ENCODE measurements at regions not wholly inside any gene's neighbourhood (a gene's known extent, or its start where the extent isn't known, plus 50 kb on each side); places are given as distances from the start of the nearest gene placed in this dataset.

DNA sequence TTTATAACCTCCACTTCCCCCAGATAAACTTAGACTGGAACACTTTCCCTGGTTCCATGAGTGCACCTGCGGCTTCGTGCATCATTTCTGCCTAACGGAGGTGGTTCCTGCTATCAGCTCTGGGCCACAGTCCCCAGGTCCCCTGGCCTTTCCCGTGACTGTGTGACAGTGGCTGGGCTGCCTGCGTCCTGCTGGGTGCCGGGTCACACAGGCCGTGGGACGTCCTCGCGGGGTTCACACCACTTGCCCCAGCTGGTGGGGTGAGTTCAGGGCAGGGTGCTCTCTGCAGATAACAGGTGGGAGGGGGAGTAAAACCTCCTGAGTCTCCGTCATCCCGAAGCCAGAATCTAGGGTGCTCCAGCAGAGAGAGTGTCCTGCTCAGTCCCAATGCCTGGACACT lies 58.7 kb upstream of the CFAP46 start:
- ChIA-PET POLR2A (no interaction called here), CTCF (no interaction called here)
- DNase-seq (ENCODE audit: extremely low spot score), result no peak
- TF ChIP-seq, protein P1, sequence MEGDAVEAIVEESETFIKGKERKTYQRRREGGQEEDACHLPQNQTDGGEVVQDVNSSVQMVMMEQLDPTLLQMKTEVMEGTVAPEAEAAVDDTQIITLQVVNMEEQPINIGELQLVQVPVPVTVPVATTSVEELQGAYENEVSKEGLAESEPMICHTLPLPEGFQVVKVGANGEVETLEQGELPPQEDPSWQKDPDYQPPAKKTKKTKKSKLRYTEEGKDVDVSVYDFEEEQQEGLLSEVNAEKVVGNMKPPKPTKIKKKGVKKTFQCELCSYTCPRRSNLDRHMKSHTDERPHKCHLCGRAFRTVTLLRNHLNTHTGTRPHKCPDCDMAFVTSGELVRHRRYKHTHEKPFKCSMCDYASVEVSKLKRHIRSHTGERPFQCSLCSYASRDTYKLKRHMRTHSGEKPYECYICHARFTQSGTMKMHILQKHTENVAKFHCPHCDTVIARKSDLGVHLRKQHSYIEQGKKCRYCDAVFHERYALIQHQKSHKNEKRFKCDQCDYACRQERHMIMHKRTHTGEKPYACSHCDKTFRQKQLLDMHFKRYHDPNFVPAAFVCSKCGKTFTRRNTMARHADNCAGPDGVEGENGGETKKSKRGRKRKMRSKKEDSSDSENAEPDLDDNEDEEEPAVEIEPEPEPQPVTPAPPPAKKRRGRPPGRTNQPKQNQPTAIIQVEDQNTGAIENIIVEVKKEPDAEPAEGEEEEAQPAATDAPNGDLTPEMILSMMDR (IDR thresholded peaks at IDR 0.05; ENCODE audit: control extremely low read depth, extremely low read depth, low read depth, missing control alignments), result no peak

DNA sequence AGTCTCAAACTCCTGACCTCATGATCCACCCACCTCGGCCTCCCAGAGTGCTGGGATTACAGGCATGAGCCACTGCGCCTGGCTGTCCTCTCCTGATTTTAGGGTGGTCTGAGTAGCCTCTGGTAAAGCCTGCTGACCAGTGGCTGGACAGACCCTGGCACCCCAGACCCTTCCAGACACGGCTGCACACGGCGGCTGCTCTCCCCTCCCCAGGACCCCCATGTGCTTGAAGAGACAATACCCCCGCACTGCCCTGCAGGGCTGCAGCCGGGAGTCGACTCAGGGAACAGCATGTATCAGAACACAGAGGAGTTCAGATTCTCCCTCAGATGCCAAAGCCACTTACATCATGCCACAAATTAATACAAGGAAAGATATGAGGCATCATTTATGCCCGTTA lies 58.3 kb upstream of the CFAP46 start:
- DNase-seq (ENCODE audit: extremely low spot score), result no peak
- TF ChIP-seq, protein P1 (IDR thresholded peaks at IDR 0.05; ENCODE audit: control extremely low read depth, extremely low read depth, low read depth, missing control alignments), result no peak

DNA sequence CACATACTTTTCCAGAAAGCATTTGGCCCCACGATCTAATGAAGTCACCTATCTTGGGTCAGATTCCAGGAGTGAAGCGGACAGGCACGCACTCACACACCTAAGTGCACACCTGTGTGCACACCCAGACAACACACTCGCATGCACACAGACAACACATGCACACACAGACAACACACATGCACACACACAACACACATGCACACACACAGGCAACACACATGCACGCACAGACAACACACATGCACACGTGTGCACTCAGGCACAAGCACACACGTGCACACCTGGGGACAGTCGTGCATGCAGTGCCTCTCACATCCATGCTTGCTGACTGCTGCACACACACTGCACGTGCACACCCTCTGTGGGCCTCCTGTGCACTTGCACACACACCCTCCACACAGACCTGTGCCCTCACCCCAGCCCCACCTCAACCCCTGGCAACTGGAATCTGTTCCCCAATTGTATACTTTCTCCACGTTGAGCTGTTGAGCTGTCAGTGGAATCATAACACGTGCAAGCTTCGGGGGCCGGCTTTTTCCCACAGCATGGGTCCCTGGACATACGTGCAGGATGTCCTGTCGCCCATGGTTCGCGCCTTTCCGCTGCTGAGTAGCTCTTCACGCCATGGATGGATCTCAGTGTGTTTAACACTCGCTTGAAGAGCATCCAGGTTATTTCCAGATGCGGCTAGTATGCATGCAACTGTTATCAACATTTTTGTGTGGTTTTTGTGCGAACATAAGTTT lies 55.3 kb upstream of the CFAP46 start:
- TF ChIP-seq, protein P1 (IDR thresholded peaks at IDR 0.05; ENCODE audit: control extremely low read depth, extremely low read depth, low read depth, missing control alignments), result no peak
- ChIA-PET CTCF (interaction anchor here (1.1 kb wide), 1 partner anchor 11 kb away, joined by 3 read pairs; no protein-coding TSS in a partner anchor), POLR2A (no interaction called here)
- DNase-seq (ENCODE audit: extremely low spot score), result no peak

More for the DNA sequence above, 58.3 kb upstream of the CFAP46 start:
- ChIA-PET CTCF (no interaction called here), POLR2A (no interaction called here)

DNA sequence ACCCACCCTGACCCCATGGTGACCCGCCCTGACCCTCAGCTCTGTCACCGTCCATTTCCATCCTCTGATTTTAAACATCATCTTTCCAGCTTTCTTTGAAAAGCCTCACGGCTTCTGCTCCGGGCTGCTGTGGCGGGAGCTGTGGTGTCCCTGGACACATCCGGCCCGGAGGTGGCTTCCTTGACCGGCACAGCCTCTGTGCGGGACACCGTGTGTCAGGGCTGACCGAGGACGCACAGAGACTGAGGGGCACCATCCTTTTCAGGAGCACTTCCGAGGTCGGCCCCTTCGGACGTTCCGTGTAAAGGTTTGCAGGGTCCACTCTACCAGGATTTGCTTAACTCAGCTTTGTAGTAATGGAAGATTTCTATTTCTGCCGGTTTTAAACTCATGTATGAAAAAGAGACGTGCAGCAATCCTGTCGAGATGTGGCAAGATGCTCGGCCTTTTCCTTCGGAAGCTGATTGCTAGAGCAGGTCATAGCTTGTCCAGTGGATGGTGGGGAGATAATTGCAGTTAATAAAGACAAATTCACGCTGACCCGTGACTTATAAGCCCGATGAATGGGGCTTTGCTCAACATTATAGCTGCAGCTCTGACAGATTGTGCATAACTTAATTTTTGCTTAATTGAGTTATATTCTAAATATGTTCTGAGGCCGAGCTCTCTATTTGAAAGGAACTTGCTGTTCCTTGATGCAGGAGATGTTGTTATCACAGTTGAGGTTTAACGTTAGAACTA lies 54.4 kb upstream of the CFAP46 start:
- DNase-seq (ENCODE audit: extremely low spot score), result no peak
- TF ChIP-seq, protein P1 (IDR thresholded peaks at IDR 0.05; ENCODE audit: control extremely low read depth, extremely low read depth, low read depth, missing control alignments), result no peak
- ChIA-PET CTCF (interaction anchor here (1.1 kb wide), 1 partner anchor 10 kb away, joined by 3 read pairs; no protein-coding TSS in a partner anchor), POLR2A (no interaction called here)

DNA sequence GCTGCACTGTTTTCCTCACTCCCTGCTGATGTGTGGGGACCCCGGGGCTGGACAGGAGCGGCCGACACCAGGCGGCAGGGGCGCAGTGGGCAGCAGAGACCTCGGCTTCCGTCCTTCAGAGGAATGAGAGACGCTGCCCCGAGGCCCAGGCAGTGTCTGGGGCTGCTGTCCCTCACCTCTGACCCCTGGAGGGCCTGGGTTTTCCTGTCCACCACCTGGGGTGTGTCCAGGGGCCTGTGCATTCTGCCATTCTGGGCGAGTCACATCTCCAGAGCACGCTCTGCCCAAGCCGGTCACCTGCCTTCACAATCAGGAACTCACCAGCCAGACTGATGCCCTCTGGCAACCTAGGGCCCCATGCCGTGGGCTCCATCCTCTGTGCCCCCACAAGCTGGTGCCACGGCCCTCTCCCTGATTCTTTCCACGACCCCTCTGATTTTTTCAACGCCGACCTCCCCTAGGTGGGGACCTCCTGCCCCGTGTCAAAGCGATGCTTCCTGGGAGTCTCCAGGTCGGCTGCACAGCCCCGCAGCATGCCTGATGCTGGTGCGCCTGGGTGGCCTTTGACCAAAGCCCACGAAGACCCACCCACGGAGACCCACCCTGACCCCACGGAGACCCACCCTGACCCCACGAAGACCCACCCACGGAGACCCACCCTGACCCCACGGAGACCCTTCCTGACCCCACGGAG lies 53.7 kb upstream of the CFAP46 start:
- CTCF ChIA-PET, result interaction anchor here (1.1 kb wide), 1 partner anchor 10 kb away, joined by 3 read pairs; no protein-coding TSS in a partner anchor
- no peak for DNase-seq (ENCODE audit: extremely low spot score)

DNA sequence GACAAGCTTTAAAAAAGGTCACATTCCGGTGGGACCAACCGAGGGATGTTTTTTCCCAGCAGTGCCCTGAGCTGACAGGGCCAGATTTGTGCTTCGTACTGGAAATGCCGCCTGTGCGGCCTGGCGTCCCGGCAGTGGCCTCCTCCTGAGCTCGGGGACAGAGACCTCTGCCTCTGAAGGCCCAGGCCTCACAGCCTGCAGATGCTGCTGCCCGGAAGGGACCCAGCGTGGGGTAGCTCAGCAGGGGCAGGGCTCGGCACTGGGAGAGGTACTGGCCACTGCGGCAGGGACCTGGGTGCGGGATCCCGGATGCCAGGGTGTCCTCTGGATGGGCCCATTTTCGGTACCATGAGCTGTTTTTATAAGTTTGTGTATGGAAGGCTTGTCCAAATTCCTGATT lies 52.4 kb upstream of the CFAP46 start:
- no peak for DNase-seq (ENCODE audit: extremely low spot score)
- CTCF ChIA-PET, result no interaction called here
- TF ChIP-seq, protein P1 (IDR thresholded peaks at IDR 0.05; ENCODE audit: control extremely low read depth, extremely low read depth, low read depth, missing control alignments), result no peak
- POLR2A ChIA-PET, result no interaction called here

More for the DNA sequence above, 53.7 kb upstream of the CFAP46 start:
- POLR2A ChIA-PET, result no interaction called here
- TF ChIP-seq, protein P1 (IDR thresholded peaks at IDR 0.05; ENCODE audit: control extremely low read depth, extremely low read depth, low read depth, missing control alignments), result no peak

Measured in GM10248 (cell line).